ENCODE measurements at regions not wholly inside any gene's neighbourhood (a gene's known extent, or its start where the extent isn't known, plus 50 kb on each side); places are given as distances from the start of the nearest gene placed in this dataset.

GRCh38 chr10:79005126-79005810 is 63.5 kb upstream of the ZMIZ1 start:
- no peak for TF ChIP-seq CTCF (IDR thresholded peaks at IDR 0.05; ENCODE audit: low read depth, low read length)
- no peak overlapping the region for H3K4me3 ChIP-seq (ENCODE audit: low read depth, low read length)

GRCh38 chr10:79007018-79007417 is 61.7 kb upstream of the ZMIZ1 start:
- no peak for TF ChIP-seq CTCF (IDR thresholded peaks at IDR 0.05; ENCODE audit: low read depth, low read length)
- H3K4me3 ChIP-seq (ENCODE audit: low read depth, low read length), result no peak overlapping the region

GRCh38 chr10:79007421-79008319 is 61.1 kb upstream of the ZMIZ1 start:
- TF ChIP-seq CTCF (IDR thresholded peaks at IDR 0.05; ENCODE audit: low read depth, low read length), result no peak
- no peak overlapping the region for H3K4me3 ChIP-seq (ENCODE audit: low read depth, low read length)

- H3K4me3 ChIP-seq (ENCODE audit: low read depth, low read length), result no peak overlapping the region
- no peak for TF ChIP-seq CTCF (IDR thresholded peaks at IDR 0.05; ENCODE audit: low read depth, low read length)
Observed at GRCh38 chr10:79009145-79009544, 59.6 kb upstream of the ZMIZ1 start.

- H3K4me3 ChIP-seq (ENCODE audit: low read depth, low read length), result no peak overlapping the region
- no peak for TF ChIP-seq CTCF (IDR thresholded peaks at IDR 0.05; ENCODE audit: low read depth, low read length)
Observed at GRCh38 chr10:79012567-79012966, 56.2 kb upstream of the ZMIZ1 start.

- H3K4me3 ChIP-seq (ENCODE audit: low read depth, low read length), result no peak overlapping the region
- TF ChIP-seq CTCF (IDR thresholded peaks at IDR 0.05; ENCODE audit: low read depth, low read length), result no peak
Observed at GRCh38 chr10:79013406-79013987, 55.3 kb upstream of the ZMIZ1 start.

- no peak overlapping the region for H3K4me3 ChIP-seq (ENCODE audit: low read depth, low read length)
- TF ChIP-seq CTCF (IDR thresholded peaks at IDR 0.05; ENCODE audit: low read depth, low read length), result no peak
Observed at GRCh38 chr10:79014796-79015195, 54.0 kb upstream of the ZMIZ1 start.
